HFF-Myc (cell line): ENCODE measurements at regions not wholly inside any gene's neighbourhood (a gene's known extent, or its start where the extent isn't known, plus 50 kb on each side); places are given as distances from the start of the nearest gene placed in this dataset.

ENCODE experiments used
- DNase-seq: peaks from one replicate; pipeline ENCODE4 v3.0.0-alpha.2; 2011; ENCODE audit warnings: low read depth; ENCODE audit errors: extremely low read depth
- H3K4me3 ChIP-seq: replicated peaks from 2 replicates; pipeline ENCODE4 v1.5.1; 2011; ENCODE audit warnings: low read depth, mild to moderate bottlenecking, control low read depth, low read length
- CTCF ChIP-seq: IDR thresholded peaks from 2 replicates; pipeline ENCODE4 v1.5.1; 2012; ENCODE audit warnings: mild to moderate bottlenecking, low read depth, low read length, control low read depth; ENCODE audit errors: missing control alignments

- TF ChIP-seq CTCF = no peak
- DNase-seq = no peak
- no peak overlapping the region for H3K4me3 ChIP-seq
Observed at GRCh38 chr16:13756411-13757140, 163.4 kb upstream of the ERCC4 start.

- no peak for TF ChIP-seq CTCF
- no peak overlapping the region for H3K4me3 ChIP-seq
- DNase-seq = no peak
Observed at GRCh38 chr16:13766334-13766733, 153.6 kb upstream of the ERCC4 start.

GRCh38 chr16:13767215-13767614 is 152.7 kb upstream of the ERCC4 start:
- H3K4me3 ChIP-seq = no peak overlapping the region
- DNase-seq = no peak

GRCh38 chr16:13768471-13768870 is 151.5 kb upstream of the ERCC4 start:
- DNase-seq = no peak
- H3K4me3 ChIP-seq = no peak overlapping the region
- TF ChIP-seq CTCF = no peak

More at GRCh38 chr16:13767215-13767614, 152.7 kb upstream of the ERCC4 start:
- TF ChIP-seq CTCF = no peak

GRCh38 chr16:13770436-13770835 is 149.5 kb upstream of the ERCC4 start:
- no peak for DNase-seq
- no peak overlapping the region for H3K4me3 ChIP-seq
- TF ChIP-seq CTCF = no peak

- DNase-seq = no peak
- H3K4me3 ChIP-seq = no peak overlapping the region
- TF ChIP-seq CTCF = no peak
Observed at GRCh38 chr16:13772782-13773181, 147.2 kb upstream of the ERCC4 start.

- no peak overlapping the region for H3K4me3 ChIP-seq
- no peak for DNase-seq
Observed at GRCh38 chr16:13779676-13780075, 140.3 kb upstream of the ERCC4 start.

More at GRCh38 chr16:13779676-13780075, 140.3 kb upstream of the ERCC4 start:
- TF ChIP-seq CTCF = no peak
